Germinal center (tissue), 1 donor: ENCODE measurements at regions not wholly inside any gene's neighbourhood (a gene's known extent, or its start where the extent isn't known, plus 50 kb on each side); places are given as distances from the start of the nearest gene placed in this dataset.
"Not testable (repeated sequence)": the region's sequence is repeated elsewhere in the genome, so short reads cannot be mapped to it uniquely, and the experiment has no call there.

Source experiments
- DNase-seq: peaks from one replicate; pipeline ENCODE4 v3.0.0; 2012; ENCODE audit warnings: mixed read lengths, low spot score

- DNase-seq: no peak
These were observed 1415.7 kb upstream of the PCDH9 start for GRCh38 chr13:68645814-68646213.

- DNase-seq: no peak
These were observed 1414.5 kb upstream of the PCDH9 start for GRCh38 chr13:68644611-68645010.

GRCh38 chr13:68636784-68637183, 1406.6 kb upstream of the PCDH9 start:
- no peak for DNase-seq

- DNase-seq: no peak
These were observed 1398.9 kb upstream of the PCDH9 start for GRCh38 chr13:68628994-68629393.

- no peak for DNase-seq
These were observed 1397.2 kb upstream of the PCDH9 start for GRCh38 chr13:68627379-68627778.

- no peak for DNase-seq
These were observed 1386.6 kb upstream of the PCDH9 start for GRCh38 chr13:68616600-68617222.

- DNase-seq: no peak
These were observed 1379.5 kb upstream of the PCDH9 start for GRCh38 chr13:68609661-68610060.

- DNase-seq: no peak
These were observed 1378.0 kb upstream of the PCDH9 start for GRCh38 chr13:68608147-68608546.

- no peak for DNase-seq
These were observed 1367.5 kb upstream of the PCDH9 start for GRCh38 chr13:68597641-68598040.

- DNase-seq: peak; percentile 1
These were observed 1358.5 kb upstream of the PCDH9 start for GRCh38 chr13:68588623-68589022.

- no peak for DNase-seq
These were observed 1354.6 kb upstream of the PCDH9 start for GRCh38 chr13:68584776-68585175.

GRCh38 chr13:68574053-68574452, 1343.9 kb upstream of the PCDH9 start:
- no peak for DNase-seq

- no peak for DNase-seq
These were observed 1321.8 kb upstream of the PCDH9 start for GRCh38 chr13:68551701-68552522.

GRCh38 chr13:68550330-68550729, 1320.2 kb upstream of the PCDH9 start:
- no peak for DNase-seq

- no peak for DNase-seq
These were observed 1310.1 kb upstream of the PCDH9 start for GRCh38 chr13:68540244-68540643.

- DNase-seq: no peak
These were observed 1305.2 kb upstream of the PCDH9 start for GRCh38 chr13:68535329-68535728.

- DNase-seq: not testable (repeated sequence)
These were observed 1297.0 kb upstream of the PCDH9 start for GRCh38 chr13:68527167-68527566.

- no peak for DNase-seq
These were observed 1293.8 kb upstream of the PCDH9 start for GRCh38 chr13:68523838-68524424.

- no peak for DNase-seq
These were observed 1292.0 kb upstream of the PCDH9 start for GRCh38 chr13:68522184-68522583.

GRCh38 chr13:68509734-68510621, 1279.8 kb upstream of the PCDH9 start:
- no peak for DNase-seq

- DNase-seq: no peak
These were observed 1276.9 kb upstream of the PCDH9 start for GRCh38 chr13:68506888-68507551.

- no peak for DNase-seq
These were observed 1260.5 kb upstream of the PCDH9 start for GRCh38 chr13:68490594-68490993.
